Neural cell (in vitro differentiated cells): ENCODE measurements at regions not wholly inside any gene's neighbourhood (a gene's known extent, or its start where the extent isn't known, plus 50 kb on each side); places are given as distances from the start of the nearest gene placed in this dataset.

ENCODE experiments used
- CTCF ChIP-seq: fragments of 450-650 bp; IDR thresholded peaks from 2 replicates; pipeline ENCODE4 v1.5.1; 2014; ENCODE audit warnings: antibody characterized with exemption, mild to moderate bottlenecking, moderate library complexity; ENCODE audit not compliant: poor library complexity, severe bottlenecking
- EP300 ChIP-seq: fragments of 450-650 bp; conservative IDR thresholded peaks from 2 replicates; pipeline ENCODE4 v1.6.1; 2014; ENCODE audit warnings: antibody characterized with exemption, mild to moderate bottlenecking, moderate library complexity; ENCODE audit not compliant: poor library complexity, severe bottlenecking
- MXI1 ChIP-seq: fragments of 450-650 bp; conservative IDR thresholded peaks from 2 replicates; pipeline ENCODE4 v1.6.1; 2014; ENCODE audit warnings: antibody characterized with exemption, mild to moderate bottlenecking; ENCODE audit not compliant: poor library complexity, severe bottlenecking
- POLR2AphosphoS5 ChIP-seq: IDR thresholded peaks from 2 replicates; pipeline ENCODE4 v1.6.1; 2012
- REST ChIP-seq: IDR thresholded peaks from 2 replicates; pipeline ENCODE4 v1.6.1; 2012; ENCODE audit warnings: borderline replicate concordance
- SMC3 ChIP-seq: fragments of 450-650 bp; conservative IDR thresholded peaks from 2 replicates; pipeline ENCODE4 v1.6.1; 2014; ENCODE audit warnings: antibody characterized with exemption, mild to moderate bottlenecking, moderate library complexity; ENCODE audit not compliant: poor library complexity

- TF ChIP-seq CTCF = no peak
- TF ChIP-seq MXI1 = no peak
- no peak for TF ChIP-seq REST
- TF ChIP-seq POLR2AphosphoS5 = no peak
- no peak for TF ChIP-seq SMC3
- no peak for TF ChIP-seq EP300
Measured at GRCh38 chr16:26583803-26584202, 482.9 kb upstream of the C16orf82 start.
